ENCODE measurements at regions not wholly inside any gene's neighbourhood (a gene's known extent, or its start where the extent isn't known, plus 50 kb on each side); places are given as distances from the start of the nearest gene placed in this dataset.

DNA sequence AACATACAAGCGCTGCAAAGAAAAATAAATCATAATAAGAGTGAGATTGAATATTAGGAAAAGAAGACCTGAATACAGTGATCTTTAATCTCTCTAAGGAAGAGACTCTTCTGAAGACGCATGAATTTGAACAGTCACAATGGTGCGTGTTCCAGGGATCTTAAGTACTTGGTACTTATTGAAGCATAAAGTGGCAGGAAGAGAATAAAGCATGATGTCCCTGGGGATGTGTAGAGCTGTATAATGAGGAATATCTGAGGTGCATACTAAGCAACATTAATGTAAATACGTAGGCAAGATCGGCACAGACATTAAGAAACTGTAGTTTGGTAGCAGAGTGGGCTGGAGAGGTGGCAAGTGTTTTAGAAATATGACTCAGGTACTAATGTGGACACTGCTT is 246.2 kb upstream of the MCTP2 start:
- DNase-seq = no peak
- Histone ChIP-seq H3K4me3 (no peak overlapping the region), H3K36me3 (ENCODE audit: low read depth) (no peaks in the 10 kb centered on the region), H3K4me1 (ENCODE audit: low read depth) (no peaks in the 10 kb centered on the region), H3K9me3 (no peaks in the 10 kb centered on the region)
- TF ChIP-seq, protein P1, sequence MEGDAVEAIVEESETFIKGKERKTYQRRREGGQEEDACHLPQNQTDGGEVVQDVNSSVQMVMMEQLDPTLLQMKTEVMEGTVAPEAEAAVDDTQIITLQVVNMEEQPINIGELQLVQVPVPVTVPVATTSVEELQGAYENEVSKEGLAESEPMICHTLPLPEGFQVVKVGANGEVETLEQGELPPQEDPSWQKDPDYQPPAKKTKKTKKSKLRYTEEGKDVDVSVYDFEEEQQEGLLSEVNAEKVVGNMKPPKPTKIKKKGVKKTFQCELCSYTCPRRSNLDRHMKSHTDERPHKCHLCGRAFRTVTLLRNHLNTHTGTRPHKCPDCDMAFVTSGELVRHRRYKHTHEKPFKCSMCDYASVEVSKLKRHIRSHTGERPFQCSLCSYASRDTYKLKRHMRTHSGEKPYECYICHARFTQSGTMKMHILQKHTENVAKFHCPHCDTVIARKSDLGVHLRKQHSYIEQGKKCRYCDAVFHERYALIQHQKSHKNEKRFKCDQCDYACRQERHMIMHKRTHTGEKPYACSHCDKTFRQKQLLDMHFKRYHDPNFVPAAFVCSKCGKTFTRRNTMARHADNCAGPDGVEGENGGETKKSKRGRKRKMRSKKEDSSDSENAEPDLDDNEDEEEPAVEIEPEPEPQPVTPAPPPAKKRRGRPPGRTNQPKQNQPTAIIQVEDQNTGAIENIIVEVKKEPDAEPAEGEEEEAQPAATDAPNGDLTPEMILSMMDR (IDR thresholded peaks at IDR 0.05) = no peak
- intact Hi-C loops (cut with DNase I, micrococcal nuclease) = loop anchor here in 1 of 2 donors (10.0 kb wide), 1 partner anchor 140 kb away; no protein-coding TSS in a partner anchor
- ATAC-seq = no peak

DNA sequence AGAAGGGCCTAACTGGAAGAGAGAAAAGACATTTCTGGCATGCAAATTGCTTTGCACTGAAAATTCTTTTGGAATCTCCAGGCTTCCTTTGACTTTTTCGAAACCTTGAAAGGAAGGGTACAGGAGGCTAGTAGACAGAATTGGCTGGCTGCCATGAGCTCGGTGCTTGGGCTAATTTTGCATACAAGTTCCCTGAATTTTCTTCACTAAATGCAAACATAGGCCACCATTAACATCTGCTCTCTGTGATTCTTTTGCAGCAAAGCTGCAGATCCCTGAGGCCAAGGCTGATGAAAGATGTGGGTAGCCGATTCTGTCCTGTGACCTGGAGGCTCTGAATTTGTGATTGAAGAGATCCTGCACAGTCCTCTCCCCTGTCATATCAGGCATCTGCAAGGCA is 247.8 kb upstream of the MCTP2 start:
- no peaks in the 10 kb centered on the region for H3K36me3 ChIP-seq (ENCODE audit: low read depth)
- TF ChIP-seq, protein P1 (IDR thresholded peaks at IDR 0.05) = no peak
- ATAC-seq (no peak), DNase-seq (no peak)
- no peak overlapping the region for H3K4me3 ChIP-seq
- H3K4me1 ChIP-seq (ENCODE audit: low read depth) = no peaks in the 10 kb centered on the region
- intact Hi-C loops (cut with DNase I, micrococcal nuclease) = loop anchor here in 1 of 2 donors (10.0 kb wide), 1 partner anchor 141 kb away; no protein-coding TSS in a partner anchor
- no peaks in the 10 kb centered on the region for H3K9me3 ChIP-seq

DNA sequence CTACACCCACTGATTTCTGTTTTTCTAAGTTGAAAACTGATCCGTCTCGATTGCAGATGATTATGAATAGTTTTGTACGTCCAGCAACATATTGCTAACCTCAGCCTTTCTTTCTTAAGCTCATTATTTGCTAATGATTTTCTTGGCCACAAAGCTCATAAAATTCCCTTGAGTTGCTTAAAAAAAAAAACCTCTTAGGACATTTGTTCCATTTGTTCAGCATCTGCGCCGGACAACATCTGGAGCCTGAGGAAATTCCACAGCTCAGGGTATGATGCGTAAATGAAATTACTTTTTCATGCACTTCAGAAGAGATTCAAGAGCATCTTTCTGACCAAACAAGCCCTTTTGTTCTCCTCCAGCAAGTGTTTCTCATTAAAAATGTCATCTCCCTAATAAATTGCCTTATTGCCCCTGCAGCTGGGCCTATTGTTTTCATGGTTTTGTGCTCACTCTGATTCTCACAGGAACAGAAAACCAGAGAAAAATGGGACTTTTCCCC is 249.1 kb upstream of the MCTP2 start:
- no peaks in the 10 kb centered on the region for H3K36me3 ChIP-seq (ENCODE audit: low read depth)
- intact Hi-C loops (cut with DNase I, micrococcal nuclease) = loop anchor here in 1 of 2 donors (10.0 kb wide), 1 partner anchor 143 kb away; no protein-coding TSS in a partner anchor
- H3K4me1 ChIP-seq (ENCODE audit: low read depth) = no peaks in the 10 kb centered on the region
- H3K9me3 ChIP-seq = no peaks in the 10 kb centered on the region
- H3K4me3 ChIP-seq = no peak overlapping the region
- ATAC-seq (peak; percentile 22), DNase-seq (no peak)
- TF ChIP-seq, protein P1 (IDR thresholded peaks at IDR 0.05) = no peak

DNA sequence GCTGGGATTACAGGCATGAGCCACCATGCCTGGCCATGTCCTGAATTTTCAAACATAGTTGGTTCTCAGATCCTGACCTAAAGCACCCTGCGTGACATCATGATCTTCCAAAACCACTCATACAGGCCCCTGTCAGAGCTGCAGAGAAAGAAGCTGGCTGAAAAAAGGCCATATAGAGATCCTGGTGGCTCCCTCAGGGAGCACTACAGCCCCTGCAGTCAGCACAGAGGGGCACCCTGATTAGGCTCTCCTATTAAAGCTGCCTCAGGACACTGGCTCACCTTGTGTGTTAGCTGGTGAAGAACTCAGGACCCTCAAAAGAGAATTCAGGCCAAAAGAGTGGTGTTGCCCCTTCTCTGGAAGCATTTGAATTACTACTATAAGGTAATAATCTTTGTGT is 249.7 kb upstream of the MCTP2 start:
- no peak overlapping the region for H3K4me3 ChIP-seq
- no peaks in the 10 kb centered on the region for H3K9me3 ChIP-seq
- intact Hi-C loops (cut with DNase I, micrococcal nuclease) = loop anchor here in 1 of 2 donors (10.0 kb wide), 1 partner anchor 143 kb away; no protein-coding TSS in a partner anchor
- ATAC-seq (no peak), DNase-seq (no peak)
- no peaks in the 10 kb centered on the region for H3K36me3 ChIP-seq (ENCODE audit: low read depth)
- no peaks in the 10 kb centered on the region for H3K4me1 ChIP-seq (ENCODE audit: low read depth)
- TF ChIP-seq, protein P1 (IDR thresholded peaks at IDR 0.05) = no peak

DNA sequence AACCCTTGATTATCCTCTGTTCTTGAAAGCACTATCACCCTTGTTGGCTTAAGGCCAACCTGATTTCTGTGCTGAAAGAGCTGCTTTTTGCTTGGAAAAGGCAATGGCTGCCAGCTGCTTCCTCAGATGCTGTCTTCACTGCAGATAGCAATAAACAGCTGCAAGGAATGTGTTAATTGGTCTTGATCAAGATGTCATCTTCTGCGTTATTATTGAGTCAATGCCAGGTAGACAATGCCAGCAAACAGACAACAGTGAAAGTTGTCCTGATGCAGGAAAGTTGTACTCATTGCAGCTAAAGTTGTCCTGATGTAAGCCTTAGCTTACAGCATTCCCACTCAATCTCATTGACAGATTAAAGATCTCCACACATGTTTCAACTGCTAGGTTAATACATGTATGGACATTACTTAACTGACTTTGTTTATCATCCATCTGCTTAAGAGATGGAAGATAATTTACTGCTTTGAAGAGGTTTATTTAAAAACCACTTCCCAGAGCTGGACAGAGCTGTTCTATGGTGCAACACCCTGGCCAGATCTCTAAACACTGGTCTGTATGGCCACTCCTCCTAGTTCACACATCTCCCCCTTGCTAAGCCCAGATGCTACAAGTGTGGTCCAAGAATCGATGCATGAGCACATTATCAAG is 251.0 kb upstream of the MCTP2 start:
- ATAC-seq = peak; percentile 60
- Histone ChIP-seq H3K4me3 (no peak overlapping the region), H3K36me3 (ENCODE audit: low read depth) (no peaks in the 10 kb centered on the region), H3K9me3 (no peaks in the 10 kb centered on the region), H3K4me1 (ENCODE audit: low read depth) (no peaks in the 10 kb centered on the region)
- intact Hi-C loops (cut with DNase I, micrococcal nuclease) = loop anchor here in 1 of 2 donors (10.0 kb wide), 1 partner anchor 144 kb away; no protein-coding TSS in a partner anchor
- TF ChIP-seq, protein P1 (IDR thresholded peaks at IDR 0.05) = no peak
- DNase-seq = peak in 1 of 3 donors; percentile 14

Data from mucosa of descending colon (tissue), 3 donors.